Fibroblast of mammary gland (primary cell): ENCODE measurements at regions not wholly inside any gene's neighbourhood (a gene's known extent, or its start where the extent isn't known, plus 50 kb on each side); places are given as distances from the start of the nearest gene placed in this dataset.

Experiments used
- DNase-seq: peaks from one replicate; pipeline ENCODE4 v3.0.0-alpha.2; 2010; ENCODE audit warnings: low read depth
- H3K4me3 ChIP-seq: 2 replicates; pipeline ENCODE4 v1.5.1; 2011; ENCODE audit warnings: low read depth, mild to moderate bottlenecking, low read length, moderate library complexity; ENCODE audit not compliant: control insufficient read depth
- CTCF ChIP-seq: conservative IDR thresholded peaks from 2 replicates; pipeline ENCODE4 v1.5.1; 2011; ENCODE audit warnings: low read depth, low read length, inconsistent platforms; ENCODE audit not compliant: control insufficient read depth, insufficient read depth

DNA sequence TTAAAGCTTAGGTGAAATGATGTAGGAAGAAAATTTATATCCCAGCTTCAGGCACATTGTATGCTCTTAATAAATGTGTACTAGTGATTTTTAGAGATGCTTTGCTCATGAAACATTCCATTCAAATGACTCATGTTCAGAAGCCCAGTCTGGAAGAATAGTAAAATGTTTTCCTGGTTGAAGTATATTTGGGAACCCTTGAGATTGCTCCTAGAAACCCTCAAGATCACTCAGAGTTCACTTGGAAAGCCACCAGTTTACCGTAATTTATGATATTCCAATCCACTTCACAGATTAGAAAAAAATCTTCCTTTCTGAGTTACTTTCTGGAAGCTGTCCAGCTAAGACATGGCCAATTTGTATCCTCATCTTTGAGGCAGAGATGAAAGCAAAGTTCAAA lies 186.4 kb downstream of the SYT10 start:
- DNase-seq: no peak
- H3K4me3 ChIP-seq: no peak overlapping the region
- TF ChIP-seq CTCF: no peak

DNA sequence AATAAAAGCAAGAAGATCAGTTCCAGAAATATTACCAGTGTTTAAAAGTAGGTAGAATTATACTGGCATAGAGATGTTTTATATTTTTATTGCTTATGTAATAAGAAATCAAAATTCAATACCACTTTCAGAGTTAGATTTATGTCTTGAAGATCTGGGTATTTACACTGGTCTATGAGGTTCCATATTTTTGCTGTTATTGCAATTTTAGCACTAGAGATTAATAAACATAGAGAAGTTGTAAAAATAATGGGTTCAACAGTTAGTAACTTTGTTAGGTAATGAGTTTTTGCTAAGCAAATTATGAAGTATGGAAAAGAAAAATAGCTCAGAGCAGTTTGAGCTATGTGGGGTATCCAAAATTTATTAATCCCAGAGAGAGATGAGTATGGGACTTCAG lies 188.1 kb downstream of the SYT10 start:
- DNase-seq: no peak
- TF ChIP-seq CTCF: no peak
- no peak overlapping the region for H3K4me3 ChIP-seq

- no peak for DNase-seq
- no peak for TF ChIP-seq CTCF
Measured at GRCh38 chr12:33248364-33248763, 191.3 kb downstream of the SYT10 start.

DNA sequence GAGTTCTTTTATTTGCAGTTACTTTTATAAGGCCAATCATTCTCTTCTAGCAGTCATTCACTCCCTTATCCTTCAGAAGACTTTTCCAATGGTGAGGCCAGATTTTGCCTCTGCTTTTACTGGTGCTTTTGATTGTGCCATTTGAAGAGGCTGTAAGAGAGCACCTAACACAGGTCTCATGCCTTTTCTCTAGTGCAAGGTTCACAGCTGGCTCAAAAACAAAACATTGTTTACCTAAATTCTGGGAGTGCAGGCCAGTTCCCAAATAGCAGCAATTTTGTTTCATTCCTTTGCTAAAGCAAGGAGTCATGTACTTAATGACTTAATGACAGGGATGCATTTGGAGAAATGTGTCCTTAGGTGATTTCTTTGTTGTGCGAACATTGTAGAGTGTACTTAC lies 192.0 kb downstream of the SYT10 start:
- no peak overlapping the region for H3K4me3 ChIP-seq
- no peak for DNase-seq

More at GRCh38 chr12:33248364-33248763, 191.3 kb downstream of the SYT10 start:
- no peak overlapping the region for H3K4me3 ChIP-seq

GRCh38 chr12:33245434-33245833 lies 194.2 kb downstream of the SYT10 start:
- TF ChIP-seq CTCF: no peak
- DNase-seq: no peak
- H3K4me3 ChIP-seq: no peak overlapping the region

More for the DNA sequence above, 192.0 kb downstream of the SYT10 start:
- no peak for TF ChIP-seq CTCF

GRCh38 chr12:33226671-33227070 lies 212.9 kb downstream of the SYT10 start:
- DNase-seq: no peak
- TF ChIP-seq CTCF: no peak
- H3K4me3 ChIP-seq: no peak overlapping the region

- no peak overlapping the region for H3K4me3 ChIP-seq
- TF ChIP-seq CTCF: no peak
- DNase-seq: no peak
Measured at GRCh38 chr12:33223956-33224355, 215.7 kb downstream of the SYT10 start.
